ENCODE measurements at regions not wholly inside any gene's neighbourhood (a gene's known extent, or its start where the extent isn't known, plus 50 kb on each side); places are given as distances from the start of the nearest gene placed in this dataset.

DNA sequence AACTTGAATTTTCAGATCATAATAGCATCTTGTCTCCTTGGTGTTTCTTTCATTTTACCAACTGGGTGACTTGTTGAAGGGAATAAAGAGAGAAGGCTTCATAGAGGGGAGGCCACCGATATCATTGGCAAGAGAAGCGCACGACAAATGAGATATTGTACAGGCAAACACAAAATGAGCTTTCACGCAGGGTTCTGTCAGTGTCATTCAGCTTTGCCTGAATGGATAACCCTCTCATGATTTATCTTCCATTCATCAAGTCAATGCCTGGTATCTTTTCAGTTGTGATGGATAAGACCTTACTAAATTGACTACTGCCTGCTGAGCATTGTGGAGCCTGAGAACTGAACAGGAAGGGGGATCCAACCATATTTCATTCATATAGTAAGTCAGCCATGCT lies 188.6 kb upstream of the EPHA3 start:
- no peaks in the 10 kb centered on the region for H3K36me3 ChIP-seq (ENCODE audit: control insufficient read depth, insufficient read depth, low read length)
- H3K27me3 ChIP-seq (ENCODE audit: control insufficient read depth, insufficient read depth, low read length), result no peaks in the 10 kb centered on the region
- POLR2A ChIA-PET, result no interaction called here
- H3K27ac ChIP-seq (ENCODE audit: low read length), result no peak overlapping the region
- TF ChIP-seq, protein P1, sequence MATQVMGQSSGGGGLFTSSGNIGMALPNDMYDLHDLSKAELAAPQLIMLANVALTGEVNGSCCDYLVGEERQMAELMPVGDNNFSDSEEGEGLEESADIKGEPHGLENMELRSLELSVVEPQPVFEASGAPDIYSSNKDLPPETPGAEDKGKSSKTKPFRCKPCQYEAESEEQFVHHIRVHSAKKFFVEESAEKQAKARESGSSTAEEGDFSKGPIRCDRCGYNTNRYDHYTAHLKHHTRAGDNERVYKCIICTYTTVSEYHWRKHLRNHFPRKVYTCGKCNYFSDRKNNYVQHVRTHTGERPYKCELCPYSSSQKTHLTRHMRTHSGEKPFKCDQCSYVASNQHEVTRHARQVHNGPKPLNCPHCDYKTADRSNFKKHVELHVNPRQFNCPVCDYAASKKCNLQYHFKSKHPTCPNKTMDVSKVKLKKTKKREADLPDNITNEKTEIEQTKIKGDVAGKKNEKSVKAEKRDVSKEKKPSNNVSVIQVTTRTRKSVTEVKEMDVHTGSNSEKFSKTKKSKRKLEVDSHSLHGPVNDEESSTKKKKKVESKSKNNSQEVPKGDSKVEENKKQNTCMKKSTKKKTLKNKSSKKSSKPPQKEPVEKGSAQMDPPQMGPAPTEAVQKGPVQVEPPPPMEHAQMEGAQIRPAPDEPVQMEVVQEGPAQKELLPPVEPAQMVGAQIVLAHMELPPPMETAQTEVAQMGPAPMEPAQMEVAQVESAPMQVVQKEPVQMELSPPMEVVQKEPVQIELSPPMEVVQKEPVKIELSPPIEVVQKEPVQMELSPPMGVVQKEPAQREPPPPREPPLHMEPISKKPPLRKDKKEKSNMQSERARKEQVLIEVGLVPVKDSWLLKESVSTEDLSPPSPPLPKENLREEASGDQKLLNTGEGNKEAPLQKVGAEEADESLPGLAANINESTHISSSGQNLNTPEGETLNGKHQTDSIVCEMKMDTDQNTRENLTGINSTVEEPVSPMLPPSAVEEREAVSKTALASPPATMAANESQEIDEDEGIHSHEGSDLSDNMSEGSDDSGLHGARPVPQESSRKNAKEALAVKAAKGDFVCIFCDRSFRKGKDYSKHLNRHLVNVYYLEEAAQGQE (IDR thresholded peaks at IDR 0.05; ENCODE audit: insufficient read depth in 1 of 2, low read depth in 2 of 2, low read length in 1 of 2), result no peak
- TF ChIP-seq SIN3A (IDR thresholded peaks at IDR 0.05; ENCODE audit: borderline replicate concordance, insufficient read depth, low read depth, low read length) (no peak), POLR2AphosphoS5 (IDR thresholded peaks at IDR 0.05; ENCODE audit: low read depth, low read length) (no peak), TCF7L2 (IDR thresholded peaks at IDR 0.05; ENCODE audit: low read depth, low read length) (no peak)
- TF ChIP-seq, protein P2, sequence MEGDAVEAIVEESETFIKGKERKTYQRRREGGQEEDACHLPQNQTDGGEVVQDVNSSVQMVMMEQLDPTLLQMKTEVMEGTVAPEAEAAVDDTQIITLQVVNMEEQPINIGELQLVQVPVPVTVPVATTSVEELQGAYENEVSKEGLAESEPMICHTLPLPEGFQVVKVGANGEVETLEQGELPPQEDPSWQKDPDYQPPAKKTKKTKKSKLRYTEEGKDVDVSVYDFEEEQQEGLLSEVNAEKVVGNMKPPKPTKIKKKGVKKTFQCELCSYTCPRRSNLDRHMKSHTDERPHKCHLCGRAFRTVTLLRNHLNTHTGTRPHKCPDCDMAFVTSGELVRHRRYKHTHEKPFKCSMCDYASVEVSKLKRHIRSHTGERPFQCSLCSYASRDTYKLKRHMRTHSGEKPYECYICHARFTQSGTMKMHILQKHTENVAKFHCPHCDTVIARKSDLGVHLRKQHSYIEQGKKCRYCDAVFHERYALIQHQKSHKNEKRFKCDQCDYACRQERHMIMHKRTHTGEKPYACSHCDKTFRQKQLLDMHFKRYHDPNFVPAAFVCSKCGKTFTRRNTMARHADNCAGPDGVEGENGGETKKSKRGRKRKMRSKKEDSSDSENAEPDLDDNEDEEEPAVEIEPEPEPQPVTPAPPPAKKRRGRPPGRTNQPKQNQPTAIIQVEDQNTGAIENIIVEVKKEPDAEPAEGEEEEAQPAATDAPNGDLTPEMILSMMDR (IDR thresholded peaks at IDR 0.05), result no peak
- no peaks in the 10 kb centered on the region for H3K9me3 ChIP-seq (ENCODE audit: control insufficient read depth, insufficient read depth, low read depth, low read length)
- CTCF ChIA-PET, result no interaction called here
- H3K4me1 ChIP-seq (ENCODE audit: control insufficient read depth, insufficient read depth, low read length), result no peaks in the 10 kb centered on the region
- in situ Hi-C loops (cut with HindIII; ENCODE audit: low pct_unique_long_range_greater_than_20kb, low sequenced_read_pairs), result no loop called here
- BruUV-seq (replicated peaks), result no TSS peak
- no peak overlapping the region for H3K4me3 ChIP-seq (ENCODE audit: low read depth in 2 of 2, low read length in 2 of 2)
- intact Hi-C loops (cut with micrococcal nuclease; ENCODE audit: unreplicated experiment), result no loop called here
- ATAC-seq, result no peak
- DNase-seq (ENCODE audit: low read depth, low spot score), result no peak

DNA sequence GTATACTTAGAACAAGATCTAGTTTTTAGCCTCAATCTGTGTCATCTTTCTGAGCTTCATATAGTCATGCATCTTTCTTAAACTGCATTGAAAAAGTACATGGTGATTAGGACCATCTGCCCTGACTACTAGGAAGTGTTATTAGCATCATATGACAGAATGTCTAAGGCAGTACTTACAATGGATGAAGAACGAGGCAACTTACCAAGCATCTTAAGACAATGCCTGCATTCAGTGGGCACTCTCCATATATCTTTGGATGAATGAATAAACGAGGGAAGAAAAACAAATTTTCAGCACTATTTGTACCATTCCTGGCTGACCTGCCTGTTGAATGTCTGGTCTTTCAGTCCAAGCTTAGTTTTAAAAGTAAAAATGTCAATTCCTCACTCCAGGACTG lies 185.4 kb upstream of the EPHA3 start:
- no peak overlapping the region for H3K27ac ChIP-seq (ENCODE audit: low read length)
- no peaks in the 10 kb centered on the region for H3K36me3 ChIP-seq (ENCODE audit: control insufficient read depth, insufficient read depth, low read length)
- BruUV-seq (replicated peaks), result no TSS peak
- TF ChIP-seq, protein P1 (IDR thresholded peaks at IDR 0.05; ENCODE audit: insufficient read depth in 1 of 2, low read depth in 2 of 2, low read length in 1 of 2), result no peak
- TF ChIP-seq SIN3A (IDR thresholded peaks at IDR 0.05; ENCODE audit: borderline replicate concordance, insufficient read depth, low read depth, low read length), result no peak
- no peak for TF ChIP-seq POLR2AphosphoS5 (IDR thresholded peaks at IDR 0.05; ENCODE audit: low read depth, low read length)
- TF ChIP-seq TCF7L2 (IDR thresholded peaks at IDR 0.05; ENCODE audit: low read depth, low read length), result no peak
- TF ChIP-seq, protein P2 (IDR thresholded peaks at IDR 0.05), result no peak
- no peaks in the 10 kb centered on the region for H3K27me3 ChIP-seq (ENCODE audit: control insufficient read depth, insufficient read depth, low read length)
- DNase-seq (ENCODE audit: low read depth, low spot score) (no peak), ATAC-seq (no peak)
- intact Hi-C loops (cut with micrococcal nuclease; ENCODE audit: unreplicated experiment), result no loop called here
- ChIA-PET CTCF (no interaction called here), POLR2A (no interaction called here)
- no peaks in the 10 kb centered on the region for H3K4me1 ChIP-seq (ENCODE audit: control insufficient read depth, insufficient read depth, low read length)
- in situ Hi-C loops (cut with HindIII; ENCODE audit: low pct_unique_long_range_greater_than_20kb, low sequenced_read_pairs), result no loop called here
- H3K9me3 ChIP-seq (ENCODE audit: control insufficient read depth, insufficient read depth, low read depth, low read length), result no peaks in the 10 kb centered on the region
- H3K4me3 ChIP-seq (ENCODE audit: low read depth in 2 of 2, low read length in 2 of 2), result no peak overlapping the region

Data from Panc1 (cell line).